Peyer's patch (tissue), 4 donors: ENCODE measurements at regions not wholly inside any gene's neighbourhood (a gene's known extent, or its start where the extent isn't known, plus 50 kb on each side); places are given as distances from the start of the nearest gene placed in this dataset.

Experiments
- POLR2A ChIP-seq, 2 donors: fragments of 450-650 bp; IDR thresholded peaks; one replicate each; pipeline ENCODE4 v1.5.1; 2017; ENCODE audit warnings: antibody characterized with exemption in 2 of 2, mild to moderate bottlenecking in 2 of 2, moderate library complexity in 2 of 2
- TF ChIP-seq, protein P1 (sequence below), 6 experiments: fragments of 450-650 bp in 4 of 6; fragments of 200-600 bp in 2 of 6; sonication (generic) in 1 of 6; IDR thresholded peaks; one replicate each; pipeline ENCODE4 v1.5.1; 2017 to 2019; ENCODE audit warnings: antibody characterized with exemption in 6 of 6, mild to moderate bottlenecking in 3 of 6, moderate library complexity in 1 of 6

DNA sequence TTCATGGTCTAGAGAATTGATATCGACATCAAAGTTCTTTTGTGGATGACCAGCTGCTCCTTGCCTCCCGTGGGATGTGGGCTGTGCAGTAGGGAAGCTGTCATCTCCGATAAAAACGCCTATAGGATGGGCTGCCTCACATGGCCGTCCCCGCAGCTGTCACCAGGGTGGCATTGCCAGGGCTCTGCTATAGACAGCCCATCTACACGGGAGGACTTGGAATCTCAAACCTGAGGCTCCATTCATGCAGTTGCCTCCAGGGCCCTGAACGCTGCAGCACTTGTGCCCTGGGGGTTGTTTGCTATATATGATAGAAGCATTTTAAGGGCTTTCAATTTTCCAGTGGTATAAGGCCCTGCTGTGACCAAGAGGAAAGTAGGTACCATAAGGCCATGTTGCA is 183.1 kb downstream of the MYCN start:
- TF ChIP-seq, protein P1, sequence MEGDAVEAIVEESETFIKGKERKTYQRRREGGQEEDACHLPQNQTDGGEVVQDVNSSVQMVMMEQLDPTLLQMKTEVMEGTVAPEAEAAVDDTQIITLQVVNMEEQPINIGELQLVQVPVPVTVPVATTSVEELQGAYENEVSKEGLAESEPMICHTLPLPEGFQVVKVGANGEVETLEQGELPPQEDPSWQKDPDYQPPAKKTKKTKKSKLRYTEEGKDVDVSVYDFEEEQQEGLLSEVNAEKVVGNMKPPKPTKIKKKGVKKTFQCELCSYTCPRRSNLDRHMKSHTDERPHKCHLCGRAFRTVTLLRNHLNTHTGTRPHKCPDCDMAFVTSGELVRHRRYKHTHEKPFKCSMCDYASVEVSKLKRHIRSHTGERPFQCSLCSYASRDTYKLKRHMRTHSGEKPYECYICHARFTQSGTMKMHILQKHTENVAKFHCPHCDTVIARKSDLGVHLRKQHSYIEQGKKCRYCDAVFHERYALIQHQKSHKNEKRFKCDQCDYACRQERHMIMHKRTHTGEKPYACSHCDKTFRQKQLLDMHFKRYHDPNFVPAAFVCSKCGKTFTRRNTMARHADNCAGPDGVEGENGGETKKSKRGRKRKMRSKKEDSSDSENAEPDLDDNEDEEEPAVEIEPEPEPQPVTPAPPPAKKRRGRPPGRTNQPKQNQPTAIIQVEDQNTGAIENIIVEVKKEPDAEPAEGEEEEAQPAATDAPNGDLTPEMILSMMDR (IDR thresholded peaks at IDR 0.05), result no peak
- no peak for TF ChIP-seq POLR2A (IDR thresholded peaks at IDR 0.05)
